ENCODE measurements at regions not wholly inside any gene's neighbourhood (a gene's known extent, or its start where the extent isn't known, plus 50 kb on each side); places are given as distances from the start of the nearest gene placed in this dataset.

DNA sequence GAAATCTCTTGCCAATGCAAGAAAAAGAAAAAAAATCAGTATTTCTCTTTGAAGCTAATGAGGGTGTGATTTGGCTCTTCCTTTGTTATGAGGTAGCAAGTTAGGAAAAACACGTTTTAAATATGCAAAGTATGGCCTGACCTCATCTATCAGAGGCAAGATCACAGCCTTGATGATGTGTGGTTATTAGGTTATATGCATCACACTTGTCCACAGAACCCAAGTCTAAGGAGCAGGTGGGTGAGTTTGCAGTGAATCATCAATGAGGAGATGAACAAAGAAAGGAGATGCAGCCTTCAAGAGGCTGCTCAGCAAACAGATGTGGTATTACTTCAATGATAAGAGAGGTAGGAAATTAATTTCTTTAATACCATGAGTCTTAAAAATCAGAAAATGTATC, 594.8 kb upstream of the CDH5 start:
- no peaks in the 10 kb centered on the region for H3K9me2 ChIP-seq (replicated peaks; ENCODE audit: low read length)
- TF ChIP-seq, protein P1, sequence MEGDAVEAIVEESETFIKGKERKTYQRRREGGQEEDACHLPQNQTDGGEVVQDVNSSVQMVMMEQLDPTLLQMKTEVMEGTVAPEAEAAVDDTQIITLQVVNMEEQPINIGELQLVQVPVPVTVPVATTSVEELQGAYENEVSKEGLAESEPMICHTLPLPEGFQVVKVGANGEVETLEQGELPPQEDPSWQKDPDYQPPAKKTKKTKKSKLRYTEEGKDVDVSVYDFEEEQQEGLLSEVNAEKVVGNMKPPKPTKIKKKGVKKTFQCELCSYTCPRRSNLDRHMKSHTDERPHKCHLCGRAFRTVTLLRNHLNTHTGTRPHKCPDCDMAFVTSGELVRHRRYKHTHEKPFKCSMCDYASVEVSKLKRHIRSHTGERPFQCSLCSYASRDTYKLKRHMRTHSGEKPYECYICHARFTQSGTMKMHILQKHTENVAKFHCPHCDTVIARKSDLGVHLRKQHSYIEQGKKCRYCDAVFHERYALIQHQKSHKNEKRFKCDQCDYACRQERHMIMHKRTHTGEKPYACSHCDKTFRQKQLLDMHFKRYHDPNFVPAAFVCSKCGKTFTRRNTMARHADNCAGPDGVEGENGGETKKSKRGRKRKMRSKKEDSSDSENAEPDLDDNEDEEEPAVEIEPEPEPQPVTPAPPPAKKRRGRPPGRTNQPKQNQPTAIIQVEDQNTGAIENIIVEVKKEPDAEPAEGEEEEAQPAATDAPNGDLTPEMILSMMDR (conservative IDR thresholded peaks at IDR 0.05; ENCODE audit: low read depth, low read length), result no peak
- no peak for TF ChIP-seq EZH2 (IDR thresholded peaks at IDR 0.05; ENCODE audit: low read length, unreplicated experiment)
- no peak for TF ChIP-seq EZH2phosphoT487 (IDR thresholded peaks at IDR 0.05; ENCODE audit: borderline replicate concordance, low read length)
- no peak overlapping the region for H3K4me3 ChIP-seq (ENCODE audit: low read length)
- H4K20me1 ChIP-seq (ENCODE audit: low read length), result no peaks in the 10 kb centered on the region
- no TSS peak for BruUV-seq (replicated peaks)
- intact Hi-C loops (cut with micrococcal nuclease), result no loop called here
- H3K27me3 ChIP-seq (ENCODE audit: low read length), result no peaks in the 10 kb centered on the region
- no peaks in the 10 kb centered on the region for H3K4me1 ChIP-seq (ENCODE audit: insufficient read depth, low read length)
- H3F3A ChIP-seq (ENCODE audit: low read length, unreplicated experiment), result no peaks in the 10 kb centered on the region
- H3K4me2 ChIP-seq (ENCODE audit: low read length), result no peak overlapping the region
- H3K79me2 ChIP-seq (ENCODE audit: low read length), result no peaks in the 10 kb centered on the region
- no peaks in the 10 kb centered on the region for H3K9me3 ChIP-seq (ENCODE audit: low read length)
- POLR2A ChIA-PET (ENCODE audit: unreplicated experiment), result no interaction called here
- peak; percentile 45 for DNase-seq
- no peak for ATAC-seq
- no peaks in the 10 kb centered on the region for H3K36me3 ChIP-seq (ENCODE audit: low read depth, low read length)
- H3K9ac ChIP-seq (ENCODE audit: low read length), result no peak overlapping the region
- CTCF ChIA-PET, result no interaction called here
- H3K27ac ChIP-seq (ENCODE audit: low read length), result no peak overlapping the region
- H2AFZ ChIP-seq (ENCODE audit: low read length), result no peak overlapping the region

DNA sequence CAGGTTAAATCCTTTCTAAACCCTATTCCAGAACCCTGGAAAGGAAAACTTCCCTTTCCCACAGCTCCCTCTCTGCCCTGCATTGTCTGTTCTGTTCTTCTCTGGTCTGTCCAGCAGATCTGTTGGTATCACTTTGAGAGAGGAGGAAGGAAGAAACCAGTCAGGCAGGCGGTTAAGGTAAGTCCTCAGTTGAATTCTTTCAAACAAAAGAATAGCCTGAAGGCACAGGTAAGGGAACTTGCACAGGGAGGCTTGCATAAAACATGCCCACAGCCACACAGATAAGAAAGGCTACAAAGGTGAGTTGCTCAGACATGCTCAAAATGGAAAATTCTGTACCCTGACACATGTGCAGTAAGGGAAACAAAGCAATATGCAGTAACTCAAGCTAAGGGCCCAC, 595.7 kb upstream of the CDH5 start:
- no peak overlapping the region for H2AFZ ChIP-seq (ENCODE audit: low read length)
- H3F3A ChIP-seq (ENCODE audit: low read length, unreplicated experiment), result no peaks in the 10 kb centered on the region
- DNase-seq (no peak), ATAC-seq (no peak)
- no peaks in the 10 kb centered on the region for H3K9me2 ChIP-seq (replicated peaks; ENCODE audit: low read length)
- CTCF ChIA-PET, result no interaction called here
- intact Hi-C loops (cut with micrococcal nuclease), result no loop called here
- TF ChIP-seq, protein P1 (conservative IDR thresholded peaks at IDR 0.05; ENCODE audit: low read depth, low read length), result no peak
- no peak for TF ChIP-seq EZH2phosphoT487 (IDR thresholded peaks at IDR 0.05; ENCODE audit: borderline replicate concordance, low read length)
- TF ChIP-seq EZH2 (IDR thresholded peaks at IDR 0.05; ENCODE audit: low read length, unreplicated experiment), result no peak
- no peak overlapping the region for H3K4me3 ChIP-seq (ENCODE audit: low read length)
- H3K27me3 ChIP-seq (ENCODE audit: low read length), result no peaks in the 10 kb centered on the region
- no peak overlapping the region for H3K4me2 ChIP-seq (ENCODE audit: low read length)
- no TSS peak for BruUV-seq (replicated peaks)
- no peak overlapping the region for H3K9ac ChIP-seq (ENCODE audit: low read length)
- H3K79me2 ChIP-seq (ENCODE audit: low read length), result no peaks in the 10 kb centered on the region
- H3K4me1 ChIP-seq (ENCODE audit: insufficient read depth, low read length), result no peaks in the 10 kb centered on the region
- no peaks in the 10 kb centered on the region for H3K9me3 ChIP-seq (ENCODE audit: low read length)
- H3K27ac ChIP-seq (ENCODE audit: low read length), result no peak overlapping the region
- POLR2A ChIA-PET (ENCODE audit: unreplicated experiment), result no interaction called here
- H3K36me3 ChIP-seq (ENCODE audit: low read depth, low read length), result no peaks in the 10 kb centered on the region
- no peaks in the 10 kb centered on the region for H4K20me1 ChIP-seq (ENCODE audit: low read length)

DNA sequence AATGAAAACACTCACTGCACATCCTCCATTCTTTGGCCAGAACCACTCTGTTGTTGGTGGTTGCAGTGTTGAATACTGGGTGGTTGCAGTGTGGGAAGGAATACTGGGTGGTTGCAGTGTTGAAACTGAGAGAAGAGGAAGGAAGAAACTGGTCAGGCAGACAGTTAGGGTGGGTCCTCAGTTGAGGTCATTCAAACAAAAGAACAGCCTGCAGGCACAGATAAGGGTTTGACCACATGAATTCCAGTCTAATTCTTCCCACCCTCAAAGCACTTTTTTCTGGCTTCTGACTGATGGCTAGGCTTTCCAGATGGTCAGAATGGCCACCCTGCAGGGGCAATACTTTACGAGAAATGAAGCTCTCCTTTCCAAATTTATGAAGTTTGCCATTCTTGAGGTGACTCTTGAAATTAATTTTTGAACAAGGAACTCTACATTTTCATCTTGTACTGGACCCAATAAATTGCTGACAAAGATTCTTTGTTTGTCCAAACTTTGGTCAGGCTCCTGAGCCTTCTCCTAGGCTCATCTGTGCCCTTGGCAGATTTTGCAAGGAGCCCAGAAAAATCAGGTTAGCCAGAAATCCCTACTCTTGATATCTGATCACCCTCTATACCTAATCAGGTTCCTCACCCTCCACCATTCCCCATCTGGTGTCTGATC, 596.6 kb upstream of the CDH5 start:
- CTCF ChIA-PET, result no interaction called here

More for the DNA sequence above, 596.6 kb upstream of the CDH5 start:
- TF ChIP-seq EZH2 (IDR thresholded peaks at IDR 0.05; ENCODE audit: low read length, unreplicated experiment), result no peak
- TF ChIP-seq, protein P1 (conservative IDR thresholded peaks at IDR 0.05; ENCODE audit: low read depth, low read length), result no peak
- no peak for TF ChIP-seq EZH2phosphoT487 (IDR thresholded peaks at IDR 0.05; ENCODE audit: borderline replicate concordance, low read length)
- DNase-seq, result peak; percentile 13
- ATAC-seq, result no peak
- Histone ChIP-seq H4K20me1 (ENCODE audit: low read length) (no peaks in the 10 kb centered on the region), H3K27me3 (ENCODE audit: low read length) (no peaks in the 10 kb centered on the region), H3K9ac (ENCODE audit: low read length) (no peak overlapping the region), H3K4me2 (ENCODE audit: low read length) (no peak overlapping the region), H2AFZ (ENCODE audit: low read length) (no peak overlapping the region), H3F3A (ENCODE audit: low read length, unreplicated experiment) (no peaks in the 10 kb centered on the region), H3K9me3 (ENCODE audit: low read length) (no peaks in the 10 kb centered on the region), H3K36me3 (ENCODE audit: low read depth, low read length) (no peaks in the 10 kb centered on the region), H3K4me1 (ENCODE audit: insufficient read depth, low read length) (no peaks in the 10 kb centered on the region), H3K27ac (ENCODE audit: low read length) (no peak overlapping the region), H3K9me2 (replicated peaks; ENCODE audit: low read length) (no peaks in the 10 kb centered on the region), H3K4me3 (ENCODE audit: low read length) (no peak overlapping the region), H3K79me2 (ENCODE audit: low read length) (no peaks in the 10 kb centered on the region)
- intact Hi-C loops (cut with micrococcal nuclease), result no loop called here
- no TSS peak for BruUV-seq (replicated peaks)
- POLR2A ChIA-PET (ENCODE audit: unreplicated experiment), result no interaction called here
